ENCODE measurements at regions not wholly inside any gene's neighbourhood (a gene's known extent, or its start where the extent isn't known, plus 50 kb on each side); places are given as distances from the start of the nearest gene placed in this dataset.
A peak's percentile ranks its signal among the peaks of the same experiment; 100 is the strongest.

DNA sequence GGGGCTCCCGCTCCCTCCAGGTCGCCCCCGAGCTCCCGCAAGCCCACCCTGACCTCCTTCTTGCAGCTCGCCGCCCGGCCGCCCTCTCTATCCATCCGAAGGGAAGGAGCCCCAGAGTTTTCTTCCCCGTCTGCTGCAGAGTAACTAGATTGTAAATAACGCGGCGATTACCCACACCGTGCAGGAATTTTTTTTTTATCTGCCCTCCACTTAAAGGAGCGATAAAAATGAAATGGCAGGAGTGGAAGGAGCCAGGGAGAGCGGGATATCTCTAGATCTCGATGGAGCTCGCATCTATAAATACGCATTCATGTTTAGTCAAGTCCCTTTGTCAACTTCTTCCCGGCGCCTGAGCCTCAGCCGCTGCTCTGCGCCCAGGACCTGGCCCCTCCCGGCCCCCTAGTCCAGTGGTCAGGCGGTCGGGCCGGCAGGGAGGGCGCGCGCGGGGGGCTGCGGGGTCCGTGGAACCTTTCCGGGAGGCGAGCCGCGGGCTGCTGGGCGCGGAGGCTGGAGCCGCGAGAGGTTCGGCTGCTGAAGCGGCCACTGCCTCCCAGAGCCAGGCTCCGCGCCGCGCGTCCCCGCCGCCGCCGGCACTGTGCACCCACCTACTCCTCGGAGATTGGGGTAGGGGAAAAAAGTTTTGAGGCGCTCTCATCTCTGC is 386.0 kb downstream of the BCAT1 start:
- no peaks in the 10 kb centered on the region for H3K4me1 ChIP-seq (ENCODE audit: insufficient read depth, low read length)
- no peaks in the 10 kb centered on the region for H4K20me1 ChIP-seq (ENCODE audit: low read length)
- ATAC-seq (no peak), DNase-seq (no peak)
- no peaks in the 10 kb centered on the region for H3K36me3 ChIP-seq (ENCODE audit: low read depth, low read length)
- H3K9ac ChIP-seq (ENCODE audit: low read length) = no peak overlapping the region
- H3K27me3 ChIP-seq (ENCODE audit: low read length) = peaks cover 64% of the 10 kb centered on the region
- no TSS peak for BruUV-seq (replicated peaks)
- no peak overlapping the region for H3K4me3 ChIP-seq (ENCODE audit: low read length)
- no peaks in the 10 kb centered on the region for H3K9me2 ChIP-seq (replicated peaks; ENCODE audit: low read length)
- CTCF ChIA-PET = no interaction called here
- H3K4me2 ChIP-seq (ENCODE audit: low read length) = no peak overlapping the region
- no peaks in the 10 kb centered on the region for H3K79me2 ChIP-seq (ENCODE audit: low read length)
- H3F3A ChIP-seq (ENCODE audit: low read length, unreplicated experiment) = no peaks in the 10 kb centered on the region
- H2AFZ ChIP-seq (ENCODE audit: low read length) = no peak overlapping the region
- POLR2A ChIA-PET (ENCODE audit: unreplicated experiment) = no interaction called here
- no peak overlapping the region for H3K27ac ChIP-seq (ENCODE audit: low read length)
- TF ChIP-seq EZH2 (IDR thresholded peaks at IDR 0.05; ENCODE audit: low read length, unreplicated experiment) (peak; percentile 69), EZH2phosphoT487 (IDR thresholded peaks at IDR 0.05; ENCODE audit: borderline replicate concordance, low read length) (no peak; the same call in 1 of the 2 replicates), CTCF (conservative IDR thresholded peaks at IDR 0.05; ENCODE audit: low read depth, low read length) (no peak)
- intact Hi-C loops (cut with micrococcal nuclease) = no loop called here
- no peaks in the 10 kb centered on the region for H3K9me3 ChIP-seq (ENCODE audit: low read length)

DNA sequence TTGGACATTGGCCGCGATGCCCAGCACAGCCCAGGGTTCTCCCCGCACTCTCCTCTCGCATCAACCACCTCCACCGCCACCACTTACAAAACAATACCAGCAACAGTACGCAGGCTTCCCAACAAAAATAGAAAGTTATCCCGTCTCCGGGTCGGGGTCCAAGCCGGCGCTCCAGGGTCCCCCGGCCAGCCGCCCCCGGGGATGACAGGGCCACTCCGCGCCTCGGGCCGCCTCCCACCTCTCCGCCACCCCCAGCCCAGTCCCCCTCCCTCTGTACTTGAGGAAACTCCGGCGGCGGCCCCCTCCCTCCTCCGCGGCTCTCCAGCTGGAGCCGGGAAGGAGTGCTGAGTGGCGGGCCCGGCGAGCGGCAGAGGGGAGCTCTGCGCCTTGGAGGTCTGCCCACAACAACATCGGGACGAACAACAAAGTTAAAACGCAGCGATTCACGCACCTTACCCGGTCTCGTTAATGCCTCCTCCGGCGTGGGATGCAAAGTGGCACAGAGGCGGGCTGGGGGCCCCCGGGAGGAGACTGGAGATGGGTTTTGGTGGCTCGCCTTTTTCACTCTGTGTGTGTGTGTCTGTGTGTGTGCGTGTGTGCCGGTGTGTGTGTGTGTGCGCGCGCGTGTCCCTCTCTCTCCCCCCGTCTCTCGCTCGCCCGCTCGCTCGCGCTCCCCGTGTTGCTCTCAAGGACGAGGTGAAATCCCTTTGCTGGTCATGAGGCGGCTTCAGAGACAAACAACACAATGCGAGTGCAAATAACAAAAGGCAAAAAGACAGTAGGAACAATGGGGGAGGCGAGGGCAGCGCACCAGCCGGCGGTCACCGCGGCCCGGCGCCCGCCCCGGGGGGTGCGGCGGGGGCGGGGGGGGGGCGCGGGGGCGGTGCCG is 386.8 kb downstream of the BCAT1 start:
- ATAC-seq = no peak
- no peak overlapping the region for H3K9ac ChIP-seq (ENCODE audit: low read length)

More for the DNA sequence above, 386.8 kb downstream of the BCAT1 start:
- no TSS peak for BruUV-seq (replicated peaks)
- no peak overlapping the region for H2AFZ ChIP-seq (ENCODE audit: low read length)
- no peak overlapping the region for H3K4me3 ChIP-seq (ENCODE audit: low read length)
- H3K27ac ChIP-seq (ENCODE audit: low read length) = no peak overlapping the region
- peak; percentile 74 for TF ChIP-seq EZH2 (IDR thresholded peaks at IDR 0.05; ENCODE audit: low read length, unreplicated experiment)
- no peak for TF ChIP-seq CTCF (conservative IDR thresholded peaks at IDR 0.05; ENCODE audit: low read depth, low read length)
- no peak for TF ChIP-seq EZH2phosphoT487 (IDR thresholded peaks at IDR 0.05; ENCODE audit: borderline replicate concordance, low read length)
- ChIA-PET CTCF (no interaction called here), POLR2A (ENCODE audit: unreplicated experiment) (no interaction called here)
- intact Hi-C loops (cut with micrococcal nuclease) = no loop called here
- H4K20me1 ChIP-seq (ENCODE audit: low read length) = no peaks in the 10 kb centered on the region
- H3F3A ChIP-seq (ENCODE audit: low read length, unreplicated experiment) = no peaks in the 10 kb centered on the region
- no peaks in the 10 kb centered on the region for H3K9me2 ChIP-seq (replicated peaks; ENCODE audit: low read length)
- no peaks in the 10 kb centered on the region for H3K36me3 ChIP-seq (ENCODE audit: low read depth, low read length)
- no peak overlapping the region for H3K4me2 ChIP-seq (ENCODE audit: low read length)
- H3K27me3 ChIP-seq (ENCODE audit: low read length) = peaks cover 57% of the 10 kb centered on the region
- no peaks in the 10 kb centered on the region for H3K4me1 ChIP-seq (ENCODE audit: insufficient read depth, low read length)
- no peak for DNase-seq
- no peaks in the 10 kb centered on the region for H3K79me2 ChIP-seq (ENCODE audit: low read length)
- H3K9me3 ChIP-seq (ENCODE audit: low read length) = no peaks in the 10 kb centered on the region

Data from PC-3 (cell line).